Natural killer cell (primary cell): ENCODE measurements at regions not wholly inside any gene's neighbourhood (a gene's known extent, or its start where the extent isn't known, plus 50 kb on each side); places are given as distances from the start of the nearest gene placed in this dataset.

Experiments used
- ATAC-seq, 3 donors: fragments of 150-1000 bp in 2 of 3; fragments of 200-7000 bp in 1 of 3; cut with Tn5 transposase; 1 replicate in 1 of 3; 2 replicates in 2 of 3; pipeline ENCODE4 v1.10.0; 2021; ENCODE audit warnings: mild to moderate bottlenecking in 2 of 3, moderate library complexity in 2 of 3
- DNase-seq, 2 donors: peaks; one replicate each; pipeline versions ENCODE4 v3.0.0 to v3.0.0-alpha.2; 2013 to 2021; ENCODE audit warnings: mixed read lengths in 1 of 2
- H3K27ac ChIP-seq: one replicate; pipeline ENCODE4 v1.5.1; 2013; ENCODE audit warnings: mild to moderate bottlenecking, low read length
- H3K27me3 ChIP-seq: one replicate; pipeline ENCODE4 v1.6.1; 2013; ENCODE audit warnings: low read length; ENCODE audit not compliant: control insufficient read depth, insufficient read depth
- H3K36me3 ChIP-seq: one replicate; pipeline ENCODE4 v1.6.1; 2013; ENCODE audit warnings: low read length; ENCODE audit not compliant: control insufficient read depth, insufficient read depth
- H3K4me1 ChIP-seq: one replicate; pipeline ENCODE4 v1.6.1; 2013; ENCODE audit warnings: low read length; ENCODE audit not compliant: control insufficient read depth, insufficient read depth
- H3K4me3 ChIP-seq: one replicate; pipeline ENCODE4 v1.5.1; 2013; ENCODE audit warnings: low read length
- H3K9me3 ChIP-seq: one replicate; pipeline ENCODE4 v1.6.1; 2013; ENCODE audit warnings: low read length; ENCODE audit not compliant: control insufficient read depth, insufficient read depth
- H3K27ac Mint-ChIP-seq, 2 donors: one replicate each; pipeline ENCODE4 v1.8.0; 2022; ENCODE audit warnings: mild to moderate bottlenecking in 2 of 2, mixed read lengths in 2 of 2, moderate library complexity in 1 of 2
- H3K27me3 Mint-ChIP-seq, 2 donors: one replicate each; pipeline ENCODE4 v1.8.0; 2022; ENCODE audit warnings: low read depth in 2 of 2, mixed read lengths in 2 of 2
- H3K36me3 Mint-ChIP-seq: one replicate; pipeline ENCODE4 v1.8.0; 2022; ENCODE audit warnings: mixed read lengths
- H3K4me1 Mint-ChIP-seq, 2 donors: one replicate each; pipeline ENCODE4 v1.8.0; 2022; ENCODE audit warnings: mixed read lengths in 2 of 2
- H3K4me3 Mint-ChIP-seq: one replicate; pipeline ENCODE4 v1.8.0; 2022; ENCODE audit warnings: mild to moderate bottlenecking, moderate library complexity, mixed read lengths
- H3K9me3 Mint-ChIP-seq, 2 donors: one replicate each; pipeline ENCODE4 v1.8.0; 2022; ENCODE audit warnings: mixed read lengths in 2 of 2
- WGBS: methylation state at CpG from one replicate; pipeline ENCODE4 v1.1.7; 2013; ENCODE audit warnings: missing lambda C conversion rate; ENCODE audit not compliant: insufficient coverage; 5-methylcytosine and 5-hydroxymethylcytosine counted together
- intact Hi-C: fragments of 100-400 bp; cut with micrococcal nuclease; formaldehyde crosslinking; loops from one replicate; pipeline ENCODE4 v1.14.2; 2022
- TF ChIP-seq, protein P1 (sequence below): fragments of 200-600 bp; IDR thresholded peaks from one replicate; pipeline ENCODE4 v1.8.0; 2022; ENCODE audit warnings: antibody characterized with exemption

DNA sequence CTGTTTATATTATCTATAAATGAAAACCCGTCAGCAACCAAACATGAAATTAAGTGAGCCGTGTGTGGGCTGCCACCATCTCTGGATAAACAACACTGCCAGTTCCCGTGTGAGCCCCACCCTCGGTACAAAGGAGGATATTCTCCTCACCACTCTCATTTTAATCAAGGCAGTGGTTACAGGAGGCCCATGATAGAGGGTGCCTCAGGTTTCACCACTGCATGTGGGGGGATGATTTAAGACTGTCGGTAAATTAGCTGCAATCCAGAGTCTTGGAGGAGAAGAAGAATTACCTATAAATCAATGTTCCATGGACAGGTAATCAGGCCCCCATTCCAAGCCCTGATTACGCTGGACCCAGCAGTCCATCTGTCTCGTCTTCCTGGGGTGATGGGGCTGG is 361.6 kb upstream of the SULF2 start:
- intact Hi-C loops, result no loop called here
- peaks cover 0 to 11% of the 10 kb centered on the region in 2 donors for H3K27me3 Mint-ChIP-seq
- H3K27me3 ChIP-seq, result no peaks in the 10 kb centered on the region
- no peaks in the 10 kb centered on the region for H3K4me1 ChIP-seq
- H3K36me3 ChIP-seq, result no peaks in the 10 kb centered on the region
- H3K36me3 Mint-ChIP-seq, result no peaks in the 10 kb centered on the region
- H3K9me3 Mint-ChIP-seq, result no peaks in the 10 kb centered on the region
- no peak overlapping the region for H3K4me3 ChIP-seq
- H3K27ac Mint-ChIP-seq, result no peak overlapping the region
- no peaks in the 10 kb centered on the region for H3K4me1 Mint-ChIP-seq
- H3K27ac ChIP-seq, result no peak overlapping the region
- ATAC-seq (no peak), DNase-seq (no peak)
- H3K4me3 Mint-ChIP-seq, result no peak overlapping the region
- WGBS, result 67% methylated on average over 7 of the region's 7 CpGs
- TF ChIP-seq, protein P1, sequence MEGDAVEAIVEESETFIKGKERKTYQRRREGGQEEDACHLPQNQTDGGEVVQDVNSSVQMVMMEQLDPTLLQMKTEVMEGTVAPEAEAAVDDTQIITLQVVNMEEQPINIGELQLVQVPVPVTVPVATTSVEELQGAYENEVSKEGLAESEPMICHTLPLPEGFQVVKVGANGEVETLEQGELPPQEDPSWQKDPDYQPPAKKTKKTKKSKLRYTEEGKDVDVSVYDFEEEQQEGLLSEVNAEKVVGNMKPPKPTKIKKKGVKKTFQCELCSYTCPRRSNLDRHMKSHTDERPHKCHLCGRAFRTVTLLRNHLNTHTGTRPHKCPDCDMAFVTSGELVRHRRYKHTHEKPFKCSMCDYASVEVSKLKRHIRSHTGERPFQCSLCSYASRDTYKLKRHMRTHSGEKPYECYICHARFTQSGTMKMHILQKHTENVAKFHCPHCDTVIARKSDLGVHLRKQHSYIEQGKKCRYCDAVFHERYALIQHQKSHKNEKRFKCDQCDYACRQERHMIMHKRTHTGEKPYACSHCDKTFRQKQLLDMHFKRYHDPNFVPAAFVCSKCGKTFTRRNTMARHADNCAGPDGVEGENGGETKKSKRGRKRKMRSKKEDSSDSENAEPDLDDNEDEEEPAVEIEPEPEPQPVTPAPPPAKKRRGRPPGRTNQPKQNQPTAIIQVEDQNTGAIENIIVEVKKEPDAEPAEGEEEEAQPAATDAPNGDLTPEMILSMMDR, result no peak
- H3K9me3 ChIP-seq, result no peaks in the 10 kb centered on the region

- H3K4me3 ChIP-seq, result no peak overlapping the region
- Mint-ChIP-seq H3K27ac (no peak overlapping the region), H3K4me1 (no peaks in the 10 kb centered on the region), H3K4me3 (no peak overlapping the region), H3K27me3 (peaks cover 4 to 11% of the 10 kb centered on the region in 2 donors), H3K36me3 (no peaks in the 10 kb centered on the region), H3K9me3 (no peaks in the 10 kb centered on the region)
- DNase-seq (no peak), ATAC-seq (no peak)
- no peaks in the 10 kb centered on the region for H3K9me3 ChIP-seq
- intact Hi-C loops, result no loop called here
- no peak overlapping the region for H3K27ac ChIP-seq
- 83% methylated on average over 2 of the region's 3 CpGs for WGBS
- no peaks in the 10 kb centered on the region for H3K4me1 ChIP-seq
- TF ChIP-seq, protein P1, result no peak
- no peaks in the 10 kb centered on the region for H3K36me3 ChIP-seq
- H3K27me3 ChIP-seq, result no peaks in the 10 kb centered on the region
These were observed 361.0 kb upstream of the SULF2 start for GRCh38 chr20:48146308-48146707.

DNA sequence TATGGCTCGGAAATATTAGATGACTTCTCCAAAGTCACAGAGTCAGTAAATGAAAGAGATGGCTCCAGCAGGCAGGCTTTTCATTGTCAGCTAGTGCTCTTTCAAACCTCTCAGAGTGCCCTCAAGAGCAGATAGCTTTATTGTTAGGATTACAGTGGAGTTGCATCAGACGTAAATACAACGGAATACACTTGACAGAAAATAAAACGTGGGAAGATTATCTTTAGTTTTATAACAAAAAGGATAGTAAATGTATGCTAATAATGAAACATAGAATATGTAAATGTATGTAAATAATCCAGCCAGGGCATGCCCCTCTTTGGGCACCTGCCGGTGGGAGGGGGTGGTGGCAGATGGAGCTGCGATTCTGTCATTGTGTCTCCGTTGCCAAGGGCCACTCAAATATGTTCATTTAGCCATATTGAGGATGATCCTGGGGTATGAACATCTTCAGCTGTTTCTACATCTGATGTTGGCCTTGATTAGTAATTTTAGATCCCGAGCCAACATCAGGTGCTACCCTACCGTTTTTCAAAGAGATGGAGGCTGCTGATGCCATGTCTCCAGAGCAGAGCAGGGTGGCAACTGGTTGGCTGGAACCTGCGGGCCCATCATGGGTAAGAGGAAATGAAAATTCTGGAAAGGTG is 358.3 kb upstream of the SULF2 start:
- H3K4me1 Mint-ChIP-seq, result peaks cover 0 to 6% of the 10 kb centered on the region in 2 donors
- ATAC-seq (no peak), DNase-seq (no peak)
- Histone ChIP-seq H3K9me3 (no peaks in the 10 kb centered on the region), H3K4me1 (no peaks in the 10 kb centered on the region), H3K27ac (no peak overlapping the region), H3K27me3 (no peaks in the 10 kb centered on the region), H3K36me3 (no peaks in the 10 kb centered on the region), H3K4me3 (no peak overlapping the region)
- no peaks in the 10 kb centered on the region for H3K9me3 Mint-ChIP-seq
- no peak overlapping the region for H3K4me3 Mint-ChIP-seq
- no peaks in the 10 kb centered on the region for H3K36me3 Mint-ChIP-seq
- intact Hi-C loops, result no loop called here
- TF ChIP-seq, protein P1, result no peak
- WGBS, result 88% methylated on average over 10 of the region's 10 CpGs
- peaks cover 7 to 13% of the 10 kb centered on the region in 2 donors for H3K27me3 Mint-ChIP-seq
- H3K27ac Mint-ChIP-seq, result no peak overlapping the region

GRCh38 chr20:48142516-48142773 is 357.2 kb upstream of the SULF2 start:
- Mint-ChIP-seq H3K27me3 (peaks cover 7 to 13% of the 10 kb centered on the region in 2 donors), H3K9me3 (no peaks in the 10 kb centered on the region), H3K27ac (no peak overlapping the region), H3K4me3 (no peak overlapping the region), H3K4me1 (peaks cover 0 to 6% of the 10 kb centered on the region in 2 donors), H3K36me3 (no peaks in the 10 kb centered on the region)
- H3K4me3 ChIP-seq, result no peak overlapping the region
- no peaks in the 10 kb centered on the region for H3K9me3 ChIP-seq
- 79% methylated on average over 6 of the region's 6 CpGs for WGBS
- no peak for DNase-seq
- TF ChIP-seq, protein P1, result no peak
- ATAC-seq, result no peak
- no peaks in the 10 kb centered on the region for H3K36me3 ChIP-seq
- no peaks in the 10 kb centered on the region for H3K27me3 ChIP-seq
- H3K27ac ChIP-seq, result no peak overlapping the region
- H3K4me1 ChIP-seq, result no peaks in the 10 kb centered on the region
- intact Hi-C loops, result no loop called here
